Activated T-helper 1 cell treated with anti-CD3 and anti-CD28 coated beads, Interleukin-12 subunit alpha, Interleukin-12 subunit beta, Interleukin-2, Interleukin-4 antibody, amounts not matched to agents 30 ng/mL and 10 ng/mL and 1 ng/mL, durations not matched to agents 14 hours and 24 hours and 36 hours (primary cell): ENCODE measurements at regions not wholly inside any gene's neighbourhood (a gene's known extent, or its start where the extent isn't known, plus 50 kb on each side); places are given as distances from the start of the nearest gene placed in this dataset.

ENCODE experiments used
- DNase-seq: peaks from one replicate; pipeline ENCODE4 v3.0.0; 2021; ENCODE audit warnings: low spot score
- H3K27ac Mint-ChIP-seq: one replicate; pipeline ENCODE4 v1.8.0; 2021; ENCODE audit warnings: mild to moderate bottlenecking, mixed read lengths
- H3K27me3 Mint-ChIP-seq: one replicate; pipeline ENCODE4 v1.8.0; 2022; ENCODE audit warnings: mild to moderate bottlenecking, moderate library complexity, mixed read lengths; ENCODE audit not compliant: insufficient read depth
- H3K36me3 Mint-ChIP-seq: one replicate; pipeline ENCODE4 v1.8.0; 2021; ENCODE audit warnings: low read depth, mixed read lengths
- H3K4me1 Mint-ChIP-seq: one replicate; pipeline ENCODE4 v1.8.0; 2021; ENCODE audit warnings: low read depth, mixed read lengths
- H3K4me3 Mint-ChIP-seq: one replicate; pipeline ENCODE4 v1.8.0; 2021; ENCODE audit warnings: mild to moderate bottlenecking, moderate library complexity, mixed read lengths
- H3K9me3 Mint-ChIP-seq: one replicate; pipeline ENCODE4 v1.8.0; 2021; ENCODE audit warnings: mixed read lengths
- intact Hi-C: fragments of 100-400 bp; cut with micrococcal nuclease; formaldehyde crosslinking; loops from one replicate; pipeline ENCODE4 v1.15.1; 2024

GRCh38 chr1:47548637-47549036 lies 110.8 kb downstream of the FOXD2 start:
- no peaks in the 10 kb centered on the region for H3K36me3 Mint-ChIP-seq
- DNase-seq = no peak
- peaks cover 2% of the 10 kb centered on the region for H3K27me3 Mint-ChIP-seq
- H3K4me3 Mint-ChIP-seq = no peak overlapping the region
- H3K9me3 Mint-ChIP-seq = no peaks in the 10 kb centered on the region
- no peaks in the 10 kb centered on the region for H3K4me1 Mint-ChIP-seq
- H3K27ac Mint-ChIP-seq = no peak overlapping the region
- intact Hi-C loops = no loop called here

GRCh38 chr1:47549532-47549931 lies 111.7 kb downstream of the FOXD2 start:
- no peaks in the 10 kb centered on the region for H3K36me3 Mint-ChIP-seq
- H3K27ac Mint-ChIP-seq = no peak overlapping the region
- no peaks in the 10 kb centered on the region for H3K9me3 Mint-ChIP-seq
- no peak overlapping the region for H3K4me3 Mint-ChIP-seq
- no peak for DNase-seq
- intact Hi-C loops = no loop called here
- H3K27me3 Mint-ChIP-seq = peaks cover 2% of the 10 kb centered on the region
- H3K4me1 Mint-ChIP-seq = no peaks in the 10 kb centered on the region

GRCh38 chr1:47550929-47551328 lies 113.1 kb downstream of the FOXD2 start:
- Mint-ChIP-seq H3K36me3 (no peaks in the 10 kb centered on the region), H3K9me3 (no peaks in the 10 kb centered on the region), H3K27ac (no peak overlapping the region), H3K27me3 (no peaks in the 10 kb centered on the region), H3K4me1 (no peaks in the 10 kb centered on the region), H3K4me3 (no peak overlapping the region)
- intact Hi-C loops = no loop called here
- DNase-seq = no peak

GRCh38 chr1:47551971-47552528 lies 114.2 kb downstream of the FOXD2 start:
- no peaks in the 10 kb centered on the region for H3K9me3 Mint-ChIP-seq
- no peak for DNase-seq
- H3K36me3 Mint-ChIP-seq = no peaks in the 10 kb centered on the region
- H3K27ac Mint-ChIP-seq = no peak overlapping the region
- no peaks in the 10 kb centered on the region for H3K4me1 Mint-ChIP-seq
- H3K4me3 Mint-ChIP-seq = no peak overlapping the region
- peaks cover 3% of the 10 kb centered on the region for H3K27me3 Mint-ChIP-seq
- intact Hi-C loops = no loop called here

GRCh38 chr1:47554082-47554481 lies 116.2 kb downstream of the FOXD2 start:
- intact Hi-C loops = no loop called here
- Mint-ChIP-seq H3K9me3 (no peaks in the 10 kb centered on the region), H3K27ac (no peak overlapping the region), H3K27me3 (peaks cover 3% of the 10 kb centered on the region), H3K36me3 (no peaks in the 10 kb centered on the region), H3K4me3 (no peak overlapping the region), H3K4me1 (no peaks in the 10 kb centered on the region)
- no peak for DNase-seq

- Mint-ChIP-seq H3K27ac (no peak overlapping the region), H3K4me1 (no peaks in the 10 kb centered on the region), H3K36me3 (no peaks in the 10 kb centered on the region), H3K27me3 (peaks cover 3% of the 10 kb centered on the region), H3K4me3 (no peak overlapping the region), H3K9me3 (no peaks in the 10 kb centered on the region)
- intact Hi-C loops = no loop called here
- DNase-seq = no peak
Measured at GRCh38 chr1:47554901-47555300, 117.1 kb downstream of the FOXD2 start.

- Mint-ChIP-seq H3K9me3 (no peaks in the 10 kb centered on the region), H3K27ac (no peak overlapping the region), H3K4me1 (no peaks in the 10 kb centered on the region), H3K4me3 (no peak overlapping the region), H3K36me3 (no peaks in the 10 kb centered on the region), H3K27me3 (peaks cover 3% of the 10 kb centered on the region)
- no peak for DNase-seq
- intact Hi-C loops = no loop called here
Measured at GRCh38 chr1:47555306-47555705, 117.5 kb downstream of the FOXD2 start.

- DNase-seq = no peak
- Mint-ChIP-seq H3K4me3 (no peak overlapping the region), H3K27ac (no peak overlapping the region), H3K36me3 (no peaks in the 10 kb centered on the region), H3K27me3 (peaks cover 3% of the 10 kb centered on the region), H3K4me1 (no peaks in the 10 kb centered on the region), H3K9me3 (no peaks in the 10 kb centered on the region)
- intact Hi-C loops = no loop called here
Measured at GRCh38 chr1:47555841-47556560, 118.2 kb downstream of the FOXD2 start.

GRCh38 chr1:47557066-47557465 lies 119.2 kb downstream of the FOXD2 start:
- H3K4me3 Mint-ChIP-seq = no peak overlapping the region
- no peaks in the 10 kb centered on the region for H3K9me3 Mint-ChIP-seq
- H3K36me3 Mint-ChIP-seq = no peaks in the 10 kb centered on the region
- H3K4me1 Mint-ChIP-seq = no peaks in the 10 kb centered on the region
- intact Hi-C loops = no loop called here
- no peak for DNase-seq
- H3K27me3 Mint-ChIP-seq = peaks cover 3% of the 10 kb centered on the region
- H3K27ac Mint-ChIP-seq = no peak overlapping the region

- no peak for DNase-seq
- Mint-ChIP-seq H3K4me3 (no peak overlapping the region), H3K27ac (no peak overlapping the region), H3K4me1 (no peaks in the 10 kb centered on the region), H3K9me3 (no peaks in the 10 kb centered on the region), H3K27me3 (peaks cover 10% of the 10 kb centered on the region), H3K36me3 (no peaks in the 10 kb centered on the region)
- intact Hi-C loops = no loop called here
Measured at GRCh38 chr1:47558601-47559593, 121.1 kb downstream of the FOXD2 start.

GRCh38 chr1:47559944-47560695 lies 122.3 kb downstream of the FOXD2 start:
- intact Hi-C loops = no loop called here
- Mint-ChIP-seq H3K4me3 (no peak overlapping the region), H3K27me3 (peaks cover 13% of the 10 kb centered on the region), H3K36me3 (no peaks in the 10 kb centered on the region), H3K4me1 (no peaks in the 10 kb centered on the region), H3K9me3 (no peaks in the 10 kb centered on the region), H3K27ac (no peak overlapping the region)
- DNase-seq = no peak

- no peaks in the 10 kb centered on the region for H3K4me1 Mint-ChIP-seq
- no peaks in the 10 kb centered on the region for H3K36me3 Mint-ChIP-seq
- H3K9me3 Mint-ChIP-seq = no peaks in the 10 kb centered on the region
- no peak for DNase-seq
- intact Hi-C loops = no loop called here
- no peak overlapping the region for H3K27ac Mint-ChIP-seq
- no peak overlapping the region for H3K4me3 Mint-ChIP-seq
- H3K27me3 Mint-ChIP-seq = peaks cover 10% of the 10 kb centered on the region
Measured at GRCh38 chr1:47561523-47562007, 123.7 kb downstream of the FOXD2 start.
